ENCODE measurements at regions not wholly inside any gene's neighbourhood (a gene's known extent, or its start where the extent isn't known, plus 50 kb on each side); places are given as distances from the start of the nearest gene placed in this dataset.

GRCh38 chr4:32022071-32022470 is 1301.9 kb downstream of the PCDH7 start:
- ATAC-seq (peak; percentile 69 to 88), DNase-seq (ENCODE audit: low read depth in 1 of 2, low spot score in 1 of 2) (peak; percentile 17 to 74), FAIRE-seq (no peak)
- ChIA-PET POLR2A (interaction anchor here (1.9 kb wide), 1 partner anchor 25 kb away, joined by 6 read pairs; no protein-coding TSS in a partner anchor), CTCF (no interaction called here)
- Histone ChIP-seq H3K27ac (peak overlapping the region; percentile 75 to 86), H3K4me2 (peak overlapping the region; percentile 50), H3K9me3 (0 out of 3 replicates have a peak, but pooled peaks cover 2% of the 10 kb centered on the region), H3K4me3 (no peak overlapping the region), H3K4me1 (peaks cover 64% of the 10 kb centered on the region)
- TF ChIP-seq SREBF2 (IDR thresholded peaks at IDR 0.05) (no peak), MAFK (IDR thresholded peaks at IDR 0.05; ENCODE audit: partially characterized antibody) (peak; percentile 51), EP300 (IDR thresholded peaks at IDR 0.05) (no peak), FOSL2 (IDR thresholded peaks at IDR 0.05) (no peak), FOSL2 (CRISPR knock-in tag; IDR thresholded peaks at IDR 0.05) (peak; percentile 42; the same call in 1 of the 2 replicates), FOSB (CRISPR knock-in tag; IDR thresholded peaks at IDR 0.05) (no peak), NFE2L2 (conservative IDR thresholded peaks at IDR 0.05; ENCODE audit: low read length) (no peak)
- 8% methylated on average over 1 of the region's 1 CpG for WGBS (ENCODE audit: missing lambda C conversion rate)

DNA sequence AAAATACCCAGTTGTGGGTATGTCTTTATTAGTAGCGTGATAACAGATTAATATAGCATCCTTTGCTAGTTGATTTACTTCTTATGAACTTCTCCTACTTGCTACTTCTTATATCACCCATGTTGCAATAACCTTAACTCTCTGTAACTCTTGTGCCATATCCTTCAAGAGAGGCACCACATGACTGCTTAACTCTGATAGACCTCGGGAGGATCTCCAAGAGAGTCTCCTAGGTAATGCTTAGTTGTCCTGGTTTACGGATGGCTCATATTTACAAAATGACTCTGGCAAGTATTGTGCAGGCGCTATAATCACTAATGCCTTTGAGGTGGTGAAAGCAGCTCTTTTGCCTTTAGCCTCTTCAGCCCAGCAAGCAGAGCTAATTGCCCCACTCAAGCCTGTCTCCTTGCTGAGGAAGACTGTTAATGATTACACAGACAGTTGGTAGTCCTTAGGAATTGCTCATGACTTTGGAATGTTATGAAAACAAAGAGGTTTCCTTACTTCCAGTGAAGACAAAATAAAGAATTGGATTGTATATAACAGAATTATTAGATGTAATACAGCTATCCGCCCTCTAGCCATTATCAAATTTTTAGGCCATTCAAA is 1305.8 kb downstream of the PCDH7 start:
- Histone ChIP-seq H3K27ac (peak overlapping the region; percentile 73 to 86), H3K4me1 (peaks cover 58% of the 10 kb centered on the region), H3K4me2 (peak overlapping the region; percentile 65), H3K9me3 (0 out of 3 replicates have a peak, but pooled peaks cover 2% of the 10 kb centered on the region), H3K4me3 (no peak overlapping the region)
- FAIRE-seq, result peak; percentile 56
- peak; percentile 18 to 85 for DNase-seq (ENCODE audit: low read depth in 1 of 2, low spot score in 1 of 2)
- ChIA-PET POLR2A (interaction anchor here (0.9 to 1.2 kb wide), 2 partner anchors 15 to 29 kb away, joined by 3 to 4 read pairs; no protein-coding TSS in a partner anchor), CTCF (no interaction called here)
- ATAC-seq, result peak; percentile 91 to 95
- no peak for TF ChIP-seq KDM5A (IDR thresholded peaks at IDR 0.05)
- no peak for TF ChIP-seq ZSCAN20 (CRISPR knock-in tag; IDR thresholded peaks at IDR 0.05)
- TF ChIP-seq ZFP36 (IDR thresholded peaks at IDR 0.05; ENCODE audit: borderline replicate concordance, partially characterized antibody), result no peak
- peak; percentile 25; the same call in 1 of the 2 replicates for TF ChIP-seq USF2 (IDR thresholded peaks at IDR 0.05)
- no peak for TF ChIP-seq TP53 (CRISPR knock-in tag; IDR thresholded peaks at IDR 0.05)
- peak in 1 of 2 experiments; percentile 26; a peak in 1 of 5 replicates for TF ChIP-seq JUN (IDR thresholded peaks at IDR 0.05)
- no peak for TF ChIP-seq MAZ (IDR thresholded peaks at IDR 0.05; ENCODE audit: borderline replicate concordance, low read depth, low read length)
- no peak for TF ChIP-seq FOXS1 (CRISPR knock-in tag; IDR thresholded peaks at IDR 0.05)
- TF ChIP-seq NPAS2 (CRISPR knock-in tag; IDR thresholded peaks at IDR 0.05; ENCODE audit: borderline replicate concordance), result no peak
- TF ChIP-seq EP300 (IDR thresholded peaks at IDR 0.05), result 0 out of 5 replicates have a peak, but pooled peaks of 1 of the 2 experiments have one; percentile 18
- TF ChIP-seq JUNB (IDR thresholded peaks at IDR 0.05), result peak; percentile 44; the same call in 1 of the 2 replicates
- TF ChIP-seq CEBPB (IDR thresholded peaks at IDR 0.05), result peak; percentile 48 to 65; a peak in 2 of 4 replicates
- peak; percentile 15; the same call in 1 of the 2 replicates for TF ChIP-seq FOSL2 (IDR thresholded peaks at IDR 0.05)
- peak; percentile 67 for TF ChIP-seq FOSL2 (CRISPR knock-in tag; IDR thresholded peaks at IDR 0.05)
- 15% methylated on average over 5 of the region's 5 CpGs for WGBS (ENCODE audit: missing lambda C conversion rate)

DNA sequence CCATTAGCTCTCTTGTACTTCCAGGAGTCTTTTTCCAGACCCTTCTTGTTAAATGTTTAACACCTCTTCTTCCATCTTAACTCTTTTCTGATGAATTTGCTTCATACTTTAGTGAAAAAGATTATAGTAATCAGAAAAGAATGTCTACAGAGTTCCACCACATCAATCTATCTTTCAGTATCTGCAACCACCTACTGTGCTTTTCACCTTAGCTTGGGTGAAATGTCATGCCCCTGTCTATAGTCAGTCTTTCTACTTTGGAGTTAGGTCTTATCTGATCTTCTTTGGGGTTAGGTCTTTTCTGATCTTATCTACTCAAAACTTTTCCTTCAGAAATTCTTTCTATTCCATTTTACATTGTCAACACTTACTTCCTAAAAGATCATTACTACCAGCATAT is 1310.2 kb downstream of the PCDH7 start:
- DNase-seq (ENCODE audit: low read depth in 1 of 2, low spot score in 1 of 2), result no peak
- no peak for ATAC-seq
- POLR2A ChIA-PET, result no interaction called here

More for the DNA sequence above, 1310.2 kb downstream of the PCDH7 start:
- Histone ChIP-seq H3K27ac (no peak overlapping the region), H3K4me1 (peaks cover 22% of the 10 kb centered on the region), H3K4me2 (no peak overlapping the region), H3K4me3 (no peak overlapping the region), H3K9me3 (no peaks in the 10 kb centered on the region)
- TF ChIP-seq ESRRA (IDR thresholded peaks at IDR 0.05; ENCODE audit: borderline replicate concordance, low read length) (no peak), MYC (IDR thresholded peaks at IDR 0.05; ENCODE audit: borderline replicate concordance, low read length) (no peak), MAX (IDR thresholded peaks at IDR 0.05) (no peak), RFX5 (IDR thresholded peaks at IDR 0.05) (no peak), TFCP2L1 (CRISPR knock-in tag; IDR thresholded peaks at IDR 0.05) (no peak), CTCF (IDR thresholded peaks at IDR 0.05) (no peak), RARB (CRISPR knock-in tag; IDR thresholded peaks at IDR 0.05) (no peak), CHD2 (IDR thresholded peaks at IDR 0.05; ENCODE audit: low read length, partially characterized antibody) (no peak), HDAC2 (IDR thresholded peaks at IDR 0.05) (no peak), ZC3H11A (IDR thresholded peaks at IDR 0.05) (no peak), JUN (IDR thresholded peaks at IDR 0.05) (no peak), TP53 (CRISPR knock-in tag; IDR thresholded peaks at IDR 0.05) (no peak)
- no peak for FAIRE-seq
- CTCF ChIA-PET, result no interaction called here
